HG03159 (cell line): ENCODE measurements at regions not wholly inside any gene's neighbourhood (a gene's known extent, or its start where the extent isn't known, plus 50 kb on each side); places are given as distances from the start of the nearest gene placed in this dataset.
"Not testable (repeated sequence)": the region's sequence is repeated elsewhere in the genome, so short reads cannot be mapped to it uniquely, and the experiment has no call there.

Experiments
- ATAC-seq: cut with Tn5 transposase; IDR thresholded peaks from one replicate; pipeline ENCODE4 v1.9.1; 2021; ENCODE audit warnings: mild to moderate bottlenecking, moderate library complexity; ENCODE audit not compliant: unreplicated experiment

- no peak for ATAC-seq
Measured at GRCh38 chr2:14750433-14750832, 117.9 kb downstream of the LRATD1 start.

- ATAC-seq, result no peak
Measured at GRCh38 chr2:14751581-14751980, 119.1 kb downstream of the LRATD1 start.

- no peak for ATAC-seq
Measured at GRCh38 chr2:14752295-14752694, 119.8 kb downstream of the LRATD1 start.

GRCh38 chr2:14756122-14756541 is 123.6 kb downstream of the LRATD1 start:
- ATAC-seq, result no peak

- no peak for ATAC-seq
Measured at GRCh38 chr2:14756981-14757657, 124.6 kb downstream of the LRATD1 start.

- no peak for ATAC-seq
Measured at GRCh38 chr2:14759082-14759481, 126.6 kb downstream of the LRATD1 start.

- no peak for ATAC-seq
Measured at GRCh38 chr2:14760169-14760568, 127.7 kb downstream of the LRATD1 start.

GRCh38 chr2:14761118-14761517 is 128.6 kb downstream of the LRATD1 start:
- ATAC-seq, result no peak

GRCh38 chr2:14773696-14774095 is 141.2 kb downstream of the LRATD1 start:
- no peak for ATAC-seq

GRCh38 chr2:14774436-14774968 is 142.0 kb downstream of the LRATD1 start:
- ATAC-seq, result no peak

- no peak for ATAC-seq
Measured at GRCh38 chr2:14776216-14776615, 143.7 kb downstream of the LRATD1 start.

- ATAC-seq, result no peak
Measured at GRCh38 chr2:14778015-14778414, 145.5 kb downstream of the LRATD1 start.

GRCh38 chr2:14779252-14779651 is 146.7 kb downstream of the LRATD1 start:
- ATAC-seq, result no peak

GRCh38 chr2:14781142-14781541 is 148.6 kb downstream of the LRATD1 start:
- no peak for ATAC-seq

- not testable (repeated sequence) for ATAC-seq
Measured at GRCh38 chr2:14788814-14789213, 156.3 kb downstream of the LRATD1 start.

GRCh38 chr2:14790041-14790640 is 157.6 kb downstream of the LRATD1 start:
- ATAC-seq, result no peak

GRCh38 chr2:14803994-14804393 is 171.5 kb downstream of the LRATD1 start:
- ATAC-seq, result no peak

GRCh38 chr2:14804902-14805301 is 172.4 kb downstream of the LRATD1 start:
- ATAC-seq, result no peak

GRCh38 chr2:14806613-14807012 is 174.1 kb downstream of the LRATD1 start:
- ATAC-seq, result no peak

GRCh38 chr2:14815201-14815600 is 182.7 kb downstream of the LRATD1 start:
- ATAC-seq, result no peak

GRCh38 chr2:14816069-14817060 is 183.8 kb downstream of the LRATD1 start:
- no peak for ATAC-seq
